Activated T-helper 1 cell treated with anti-CD3 and anti-CD28 coated beads, Interleukin-12 subunit alpha, Interleukin-12 subunit beta, Interleukin-2, Interleukin-4 antibody, amounts not matched to agents 30 ng/mL and 10 ng/mL and 1 ng/mL, durations not matched to agents 14 hours and 24 hours and 36 hours (primary cell): ENCODE measurements at regions not wholly inside any gene's neighbourhood (a gene's known extent, or its start where the extent isn't known, plus 50 kb on each side); places are given as distances from the start of the nearest gene placed in this dataset.

ENCODE experiments used
- DNase-seq: peaks from one replicate; pipeline ENCODE4 v3.0.0; 2021; ENCODE audit warnings: low spot score
- H3K27ac Mint-ChIP-seq: one replicate; pipeline ENCODE4 v1.8.0; 2021; ENCODE audit warnings: mild to moderate bottlenecking, mixed read lengths
- H3K27me3 Mint-ChIP-seq: one replicate; pipeline ENCODE4 v1.8.0; 2022; ENCODE audit warnings: mild to moderate bottlenecking, moderate library complexity, mixed read lengths; ENCODE audit not compliant: insufficient read depth
- H3K36me3 Mint-ChIP-seq: one replicate; pipeline ENCODE4 v1.8.0; 2021; ENCODE audit warnings: low read depth, mixed read lengths
- H3K4me1 Mint-ChIP-seq: one replicate; pipeline ENCODE4 v1.8.0; 2021; ENCODE audit warnings: low read depth, mixed read lengths
- H3K4me3 Mint-ChIP-seq: one replicate; pipeline ENCODE4 v1.8.0; 2021; ENCODE audit warnings: mild to moderate bottlenecking, moderate library complexity, mixed read lengths
- H3K9me3 Mint-ChIP-seq: one replicate; pipeline ENCODE4 v1.8.0; 2021; ENCODE audit warnings: mixed read lengths
- intact Hi-C: fragments of 100-400 bp; cut with micrococcal nuclease; formaldehyde crosslinking; loops from one replicate; pipeline ENCODE4 v1.15.1; 2024

DNA sequence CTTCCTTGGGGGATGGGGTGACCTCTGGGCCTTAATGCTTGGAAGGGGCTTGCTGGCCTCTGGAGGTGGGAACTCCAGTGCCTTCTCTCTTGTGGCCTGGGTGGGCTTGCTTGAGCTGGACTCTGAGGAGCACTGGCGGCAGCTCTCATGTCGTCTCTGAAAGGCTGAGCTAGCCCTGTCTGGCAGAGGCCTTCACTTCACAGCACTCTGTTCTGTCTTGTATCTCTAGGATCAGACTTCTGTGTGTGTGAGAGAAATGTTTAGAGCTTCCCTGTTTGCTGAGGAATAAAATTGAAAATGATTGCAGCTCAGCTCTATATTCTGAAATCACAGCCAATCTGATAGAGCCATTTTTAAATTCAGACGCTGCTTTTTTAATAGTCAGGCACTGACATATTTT lies 185.3 kb downstream of the KCNRG start:
- intact Hi-C loops, result no loop called here
- no peak overlapping the region for H3K4me3 Mint-ChIP-seq
- H3K27ac Mint-ChIP-seq, result no peak overlapping the region
- H3K27me3 Mint-ChIP-seq, result peaks cover 23% of the 10 kb centered on the region
- H3K36me3 Mint-ChIP-seq, result no peaks in the 10 kb centered on the region
- no peaks in the 10 kb centered on the region for H3K4me1 Mint-ChIP-seq
- no peaks in the 10 kb centered on the region for H3K9me3 Mint-ChIP-seq
- no peak for DNase-seq

GRCh38 chr13:50200988-50201387 lies 185.7 kb downstream of the KCNRG start:
- no peaks in the 10 kb centered on the region for H3K9me3 Mint-ChIP-seq
- H3K4me1 Mint-ChIP-seq, result no peaks in the 10 kb centered on the region
- H3K36me3 Mint-ChIP-seq, result no peaks in the 10 kb centered on the region
- H3K4me3 Mint-ChIP-seq, result no peak overlapping the region
- intact Hi-C loops, result no loop called here
- DNase-seq, result no peak
- H3K27me3 Mint-ChIP-seq, result peaks cover 24% of the 10 kb centered on the region
- no peak overlapping the region for H3K27ac Mint-ChIP-seq

DNA sequence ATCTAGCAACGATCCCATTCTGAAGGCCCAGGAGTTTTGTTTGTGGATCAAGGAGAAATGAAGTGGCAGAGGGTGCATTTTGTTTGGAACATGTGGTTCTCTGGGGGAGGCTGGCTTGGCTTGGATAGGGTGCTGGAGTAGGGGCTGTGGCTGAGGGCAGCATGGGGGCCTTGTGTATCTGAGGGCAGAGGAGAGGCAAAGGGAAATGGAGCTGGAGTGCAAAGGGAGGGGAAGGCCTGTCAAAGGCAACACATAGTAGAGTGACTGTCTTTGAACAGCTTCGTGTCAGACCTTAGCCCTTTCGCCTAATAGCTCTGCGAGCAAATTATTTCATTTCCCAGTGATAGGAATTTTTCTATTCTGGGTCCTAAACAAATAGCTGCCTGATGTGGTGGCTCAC lies 187.2 kb downstream of the KCNRG start:
- H3K27me3 Mint-ChIP-seq, result peaks cover 19% of the 10 kb centered on the region
- intact Hi-C loops, result no loop called here
- no peak for DNase-seq
- H3K27ac Mint-ChIP-seq, result no peak overlapping the region
- H3K4me3 Mint-ChIP-seq, result no peak overlapping the region
- no peaks in the 10 kb centered on the region for H3K36me3 Mint-ChIP-seq
- H3K4me1 Mint-ChIP-seq, result no peaks in the 10 kb centered on the region
- no peaks in the 10 kb centered on the region for H3K9me3 Mint-ChIP-seq

DNA sequence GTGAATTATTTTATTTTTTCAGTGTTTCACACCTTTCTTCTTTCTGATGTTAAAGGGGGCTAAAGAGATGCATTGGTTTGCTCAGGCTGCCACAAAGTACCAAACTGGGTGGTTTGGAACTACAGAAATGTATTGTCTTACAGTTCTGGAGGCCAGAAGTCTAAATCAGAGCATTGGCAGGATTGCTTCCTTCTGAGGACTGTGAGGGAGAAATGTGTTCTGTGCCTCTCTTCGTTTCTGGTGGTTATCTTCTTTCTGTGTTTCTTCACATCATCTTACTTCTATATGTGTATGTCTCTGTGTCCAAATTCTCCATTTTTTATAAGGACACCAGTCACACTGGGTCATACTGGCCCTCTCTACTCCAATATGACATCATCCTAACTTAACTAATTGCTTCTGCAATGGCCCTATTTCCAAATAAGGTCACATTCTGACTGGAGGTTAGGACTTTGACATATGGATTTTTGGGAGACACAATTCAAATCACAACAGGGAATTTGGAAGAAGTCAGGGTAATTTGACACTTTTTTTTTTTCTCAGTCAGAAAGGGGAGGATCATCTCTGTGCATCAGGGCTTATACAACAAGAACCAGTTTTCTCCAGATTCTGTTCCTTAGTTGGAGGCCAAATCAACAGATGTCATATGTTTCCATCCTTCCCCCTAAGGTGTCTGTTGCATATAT lies 188.2 kb downstream of the KCNRG start:
- H3K4me3 Mint-ChIP-seq, result no peak overlapping the region
- H3K9me3 Mint-ChIP-seq, result no peaks in the 10 kb centered on the region
- no peaks in the 10 kb centered on the region for H3K36me3 Mint-ChIP-seq
- intact Hi-C loops, result no loop called here
- no peak for DNase-seq
- H3K27ac Mint-ChIP-seq, result no peak overlapping the region
- peaks cover 23% of the 10 kb centered on the region for H3K27me3 Mint-ChIP-seq
- peaks cover under 1% of the 10 kb centered on the region for H3K4me1 Mint-ChIP-seq

DNA sequence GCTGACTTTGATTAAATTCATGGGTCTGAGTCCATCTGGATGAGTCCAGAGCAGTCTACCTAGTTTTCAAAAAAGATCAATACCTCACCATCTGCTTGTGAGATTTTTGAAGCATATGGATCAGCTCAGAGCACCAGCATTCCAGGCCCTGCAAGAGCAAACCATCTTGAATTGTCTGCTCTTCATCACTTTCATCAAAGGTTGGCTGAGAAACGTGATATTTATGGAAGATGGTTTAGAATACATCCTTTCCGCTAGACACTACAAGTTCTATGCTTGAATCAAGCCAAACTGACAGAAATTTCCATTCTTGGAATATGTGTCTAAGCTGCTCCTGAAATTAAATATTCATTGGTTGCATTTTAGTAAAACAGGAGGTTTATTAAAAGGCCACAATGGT lies 190.3 kb downstream of the KCNRG start:
- no peak overlapping the region for H3K27ac Mint-ChIP-seq
- H3K36me3 Mint-ChIP-seq, result peaks cover 2% of the 10 kb centered on the region
- no peak overlapping the region for H3K4me3 Mint-ChIP-seq
- intact Hi-C loops, result no loop called here
- peaks cover 8% of the 10 kb centered on the region for H3K4me1 Mint-ChIP-seq
- peaks cover 28% of the 10 kb centered on the region for H3K27me3 Mint-ChIP-seq
- no peaks in the 10 kb centered on the region for H3K9me3 Mint-ChIP-seq
- DNase-seq, result no peak

DNA sequence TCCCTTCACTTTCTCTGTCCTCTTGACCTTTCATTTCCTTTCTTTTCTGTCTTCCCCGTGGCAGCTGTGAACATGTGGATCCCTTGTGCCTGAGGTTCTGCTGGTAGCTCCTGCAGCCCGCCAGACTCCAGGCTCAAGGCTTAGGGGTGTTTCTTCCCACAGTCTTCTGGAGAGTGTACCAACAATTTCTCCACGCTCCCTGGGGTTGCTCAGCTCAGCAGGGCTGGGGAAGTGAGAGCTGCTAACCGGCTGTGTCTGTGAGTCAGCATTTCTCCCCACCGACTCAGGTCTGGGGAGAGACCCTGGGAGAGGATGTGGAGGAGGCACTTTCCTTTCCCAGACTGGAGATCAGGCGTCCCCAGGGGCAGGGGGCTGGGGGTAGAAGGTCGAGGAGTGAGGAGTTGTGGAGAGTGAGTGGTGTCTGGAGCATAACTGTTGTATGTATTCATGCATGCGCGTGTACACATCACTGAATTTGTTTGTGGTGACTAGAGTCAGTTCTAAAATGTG lies 193.6 kb downstream of the KCNRG start:
- intact Hi-C loops, result no loop called here
- H3K27me3 Mint-ChIP-seq, result peaks cover 26% of the 10 kb centered on the region
- DNase-seq, result no peak
- no peak overlapping the region for H3K4me3 Mint-ChIP-seq
- peaks cover 10% of the 10 kb centered on the region for H3K36me3 Mint-ChIP-seq
- peak overlapping the region; percentile 48 for H3K27ac Mint-ChIP-seq
- peaks cover 8% of the 10 kb centered on the region for H3K4me1 Mint-ChIP-seq
- H3K9me3 Mint-ChIP-seq, result peaks cover 24% of the 10 kb centered on the region

GRCh38 chr13:50209631-50210030 lies 194.4 kb downstream of the KCNRG start:
- intact Hi-C loops, result loop anchor here (5.0 kb wide), 1 partner anchor 38 kb away; no protein-coding TSS in a partner anchor
- H3K4me3 Mint-ChIP-seq, result no peak overlapping the region
- peaks cover 10% of the 10 kb centered on the region for H3K36me3 Mint-ChIP-seq
- H3K27me3 Mint-ChIP-seq, result peaks cover 27% of the 10 kb centered on the region
- peaks cover 30% of the 10 kb centered on the region for H3K9me3 Mint-ChIP-seq
- DNase-seq, result no peak
- H3K4me1 Mint-ChIP-seq, result peaks cover 13% of the 10 kb centered on the region
- H3K27ac Mint-ChIP-seq, result no peak overlapping the region

DNA sequence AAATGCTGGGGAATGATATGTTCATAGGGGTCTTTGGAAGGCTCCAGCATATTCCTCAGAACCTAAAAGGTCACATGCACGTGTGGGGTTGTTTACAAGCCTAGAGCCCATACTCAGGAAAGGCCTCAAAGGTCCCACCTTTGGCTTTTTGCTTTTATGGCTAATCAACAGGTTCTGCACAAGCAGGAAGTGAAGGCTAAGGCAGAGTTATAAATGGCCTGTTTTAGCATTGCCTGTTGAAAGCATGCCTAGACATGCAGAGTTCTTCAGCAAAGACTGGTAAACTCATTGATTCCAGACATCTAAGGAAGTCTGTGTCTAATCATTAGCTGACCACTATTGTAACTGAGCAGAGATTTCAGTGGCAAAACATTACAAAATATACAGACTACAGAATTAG lies 198.3 kb downstream of the KCNRG start:
- H3K9me3 Mint-ChIP-seq, result peaks cover 53% of the 10 kb centered on the region
- intact Hi-C loops, result loop anchor here (5.0 kb wide), 1 partner anchor 34 kb away; no protein-coding TSS in a partner anchor
- peaks cover 34% of the 10 kb centered on the region for H3K27me3 Mint-ChIP-seq
- H3K4me3 Mint-ChIP-seq, result no peak overlapping the region
- H3K4me1 Mint-ChIP-seq, result peaks cover 13% of the 10 kb centered on the region
- no peak for DNase-seq
- H3K36me3 Mint-ChIP-seq, result peaks cover 13% of the 10 kb centered on the region
- no peak overlapping the region for H3K27ac Mint-ChIP-seq

DNA sequence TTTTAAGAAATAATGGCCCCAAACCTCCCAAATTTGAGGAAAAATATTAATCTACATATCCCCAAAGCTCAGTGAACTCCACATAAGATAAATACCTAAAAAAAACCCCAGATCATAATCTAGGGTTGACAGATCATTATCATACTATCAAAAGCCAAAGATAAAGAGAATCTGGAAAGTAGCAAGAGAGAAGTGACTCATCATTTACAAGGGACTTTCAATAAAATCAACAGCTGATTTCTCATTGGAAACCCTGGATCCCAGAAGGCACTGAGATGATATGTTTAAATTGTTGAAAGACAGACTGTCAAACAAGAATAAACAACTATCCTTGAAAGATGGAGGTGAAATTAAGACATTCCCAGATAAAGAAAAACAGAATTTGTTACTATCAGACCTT lies 199.3 kb downstream of the KCNRG start:
- Mint-ChIP-seq H3K4me1 (peaks cover 7% of the 10 kb centered on the region), H3K27ac (no peak overlapping the region), H3K9me3 (peaks cover 57% of the 10 kb centered on the region), H3K36me3 (peaks cover 12% of the 10 kb centered on the region), H3K4me3 (no peak overlapping the region), H3K27me3 (peaks cover 40% of the 10 kb centered on the region)
- intact Hi-C loops, result loop anchor here (1.0 to 5.0 kb wide), 2 partner anchors 10 to 33 kb away; no protein-coding TSS in a partner anchor
- DNase-seq, result no peak

DNA sequence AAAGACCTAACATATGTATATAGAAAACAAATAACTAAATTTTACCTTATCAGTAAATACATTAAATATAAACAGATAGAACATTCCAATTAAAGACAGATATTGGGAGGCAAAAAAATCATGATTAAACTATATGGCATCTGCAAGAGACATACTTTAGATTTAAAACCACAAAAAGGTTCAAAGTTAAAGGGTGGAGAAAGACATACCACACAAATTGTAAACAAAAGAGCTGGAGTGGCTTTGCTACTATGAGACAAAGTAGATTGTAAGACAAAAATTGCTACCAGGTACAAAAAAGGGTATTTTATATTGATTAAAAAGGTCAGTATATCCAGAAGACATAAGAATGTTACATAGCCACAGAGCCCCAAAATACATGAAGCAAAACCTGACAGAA lies 200.2 kb downstream of the KCNRG start:
- no peak overlapping the region for H3K4me3 Mint-ChIP-seq
- no peak for DNase-seq
- H3K9me3 Mint-ChIP-seq, result peaks cover 65% of the 10 kb centered on the region
- intact Hi-C loops, result no loop called here
- H3K4me1 Mint-ChIP-seq, result peaks cover 7% of the 10 kb centered on the region
- peaks cover 49% of the 10 kb centered on the region for H3K27me3 Mint-ChIP-seq
- no peak overlapping the region for H3K27ac Mint-ChIP-seq
- peaks cover 12% of the 10 kb centered on the region for H3K36me3 Mint-ChIP-seq

GRCh38 chr13:50219743-50220142 lies 204.5 kb downstream of the KCNRG start:
- Mint-ChIP-seq H3K9me3 (peaks cover 41% of the 10 kb centered on the region), H3K4me3 (no peak overlapping the region), H3K27me3 (peaks cover 67% of the 10 kb centered on the region), H3K36me3 (peaks cover 6% of the 10 kb centered on the region), H3K4me1 (peaks cover 31% of the 10 kb centered on the region), H3K27ac (no peak overlapping the region)
- no peak for DNase-seq
- intact Hi-C loops, result no loop called here

- H3K36me3 Mint-ChIP-seq, result peaks cover 6% of the 10 kb centered on the region
- H3K4me3 Mint-ChIP-seq, result no peak overlapping the region
- DNase-seq, result no peak
- H3K27me3 Mint-ChIP-seq, result peaks cover 60% of the 10 kb centered on the region
- H3K27ac Mint-ChIP-seq, result no peak overlapping the region
- peaks cover 36% of the 10 kb centered on the region for H3K9me3 Mint-ChIP-seq
- intact Hi-C loops, result no loop called here
- peaks cover 42% of the 10 kb centered on the region for H3K4me1 Mint-ChIP-seq
Measured at GRCh38 chr13:50220938-50221337, 205.7 kb downstream of the KCNRG start.

GRCh38 chr13:50222569-50223332 lies 207.5 kb downstream of the KCNRG start:
- no peak overlapping the region for H3K27ac Mint-ChIP-seq
- no peak overlapping the region for H3K4me3 Mint-ChIP-seq
- peaks cover 3% of the 10 kb centered on the region for H3K36me3 Mint-ChIP-seq
- DNase-seq, result no peak
- peaks cover 60% of the 10 kb centered on the region for H3K4me1 Mint-ChIP-seq
- peaks cover 23% of the 10 kb centered on the region for H3K9me3 Mint-ChIP-seq
- intact Hi-C loops, result no loop called here
- peaks cover 52% of the 10 kb centered on the region for H3K27me3 Mint-ChIP-seq
